B cell (primary cell): ENCODE measurements at regions not wholly inside any gene's neighbourhood (a gene's known extent, or its start where the extent isn't known, plus 50 kb on each side); places are given as distances from the start of the nearest gene placed in this dataset.

ENCODE experiments used
- EZH2 ChIP-seq: IDR thresholded peaks from 2 replicates; pipeline ENCODE4 v1.6.1; 2012; ENCODE audit warnings: borderline replicate concordance, low read depth, mild to moderate bottlenecking, moderate library complexity, low read length; ENCODE audit not compliant: insufficient read depth, poor library complexity, severe bottlenecking
- TF ChIP-seq, protein P1 (sequence below): fragments of 200-600 bp; IDR thresholded peaks from one replicate; pipeline ENCODE4 v1.8.0; 2022; ENCODE audit warnings: antibody characterized with exemption, mild to moderate bottlenecking

DNA sequence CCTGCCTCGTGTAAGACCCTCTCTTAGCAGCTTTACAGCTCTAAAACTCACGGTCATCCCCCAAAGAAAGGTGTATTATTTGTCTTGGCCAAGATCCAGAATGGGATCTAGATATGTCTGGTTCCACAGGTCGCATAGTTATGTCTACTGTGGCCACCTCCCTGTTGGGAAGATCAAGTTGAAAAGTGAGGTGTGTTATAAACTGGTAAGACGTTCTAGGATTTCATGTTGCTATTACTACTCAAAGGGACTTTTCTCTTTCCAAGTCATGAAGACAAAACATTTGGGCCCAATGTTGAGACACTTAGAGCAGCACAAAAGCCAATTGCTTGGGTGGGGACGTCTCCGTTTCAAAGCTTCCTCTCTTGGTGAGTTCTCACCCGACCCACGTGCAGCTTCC lies 766.0 kb downstream of the RNF144A start:
- TF ChIP-seq, protein P1, sequence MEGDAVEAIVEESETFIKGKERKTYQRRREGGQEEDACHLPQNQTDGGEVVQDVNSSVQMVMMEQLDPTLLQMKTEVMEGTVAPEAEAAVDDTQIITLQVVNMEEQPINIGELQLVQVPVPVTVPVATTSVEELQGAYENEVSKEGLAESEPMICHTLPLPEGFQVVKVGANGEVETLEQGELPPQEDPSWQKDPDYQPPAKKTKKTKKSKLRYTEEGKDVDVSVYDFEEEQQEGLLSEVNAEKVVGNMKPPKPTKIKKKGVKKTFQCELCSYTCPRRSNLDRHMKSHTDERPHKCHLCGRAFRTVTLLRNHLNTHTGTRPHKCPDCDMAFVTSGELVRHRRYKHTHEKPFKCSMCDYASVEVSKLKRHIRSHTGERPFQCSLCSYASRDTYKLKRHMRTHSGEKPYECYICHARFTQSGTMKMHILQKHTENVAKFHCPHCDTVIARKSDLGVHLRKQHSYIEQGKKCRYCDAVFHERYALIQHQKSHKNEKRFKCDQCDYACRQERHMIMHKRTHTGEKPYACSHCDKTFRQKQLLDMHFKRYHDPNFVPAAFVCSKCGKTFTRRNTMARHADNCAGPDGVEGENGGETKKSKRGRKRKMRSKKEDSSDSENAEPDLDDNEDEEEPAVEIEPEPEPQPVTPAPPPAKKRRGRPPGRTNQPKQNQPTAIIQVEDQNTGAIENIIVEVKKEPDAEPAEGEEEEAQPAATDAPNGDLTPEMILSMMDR = no peak
- no peak for TF ChIP-seq EZH2
